ENCODE measurements at regions not wholly inside any gene's neighbourhood (a gene's known extent, or its start where the extent isn't known, plus 50 kb on each side); places are given as distances from the start of the nearest gene placed in this dataset.

- TF ChIP-seq CTCF (IDR thresholded peaks at IDR 0.05) (no peak), POLR2A (IDR thresholded peaks at IDR 0.05) (no peak)
These were observed 1154.7 kb upstream of the ADGRL2 start for GRCh38 chr1:80646053-80646452.
